Panc1 (cell line): ENCODE measurements at regions not wholly inside any gene's neighbourhood (a gene's known extent, or its start where the extent isn't known, plus 50 kb on each side); places are given as distances from the start of the nearest gene placed in this dataset.

Experiments used
- ATAC-seq: fragments of 200-7000 bp; cut with Tn5 transposase; 2 replicates; pipeline ENCODE4 v1.9.1; 2020; ENCODE audit warnings: mild to moderate bottlenecking, moderate library complexity
- BruUV-seq: library from RNA; stranded (reverse); fragments of 400-500 nt; replicated peaks from 2 replicates; lab custom pipeline; 2021; lab: Mats Ljungman, UMichigan
- CTCF ChIA-PET: fragments of 300-600 bp; sonication (Branson Sonifier 250); formaldehyde crosslinking; loops from one replicate; lab custom pipeline; 2022; ENCODE audit warnings: antibody characterized with exemption; lab: Charles Lee
- POLR2A ChIA-PET: fragments of 300-600 bp; sonication (Branson Sonifier 250); formaldehyde crosslinking; loops from one replicate; lab custom pipeline; 2022; ENCODE audit warnings: antibody characterized with exemption; lab: Charles Lee
- DNase-seq: peaks from one replicate; pipeline ENCODE4 v3.0.0-alpha.2; 2010; ENCODE audit warnings: low read depth, low spot score
- H3K27ac ChIP-seq: 2 replicates; pipeline ENCODE4 v1.5.1; 2011; ENCODE audit warnings: mild to moderate bottlenecking, low read length, inconsistent platforms
- H3K27me3 ChIP-seq: fragments of 200-500 bp; sonication (Bioruptor generic); 2 replicates; pipeline ENCODE4 v1.6.0; 2014; ENCODE audit warnings: low read length, inconsistent platforms; ENCODE audit not compliant: control insufficient read depth, insufficient read depth
- H3K36me3 ChIP-seq: fragments of 200-500 bp; sonication (Bioruptor generic); 2 replicates; pipeline ENCODE4 v1.5.1; 2014; ENCODE audit warnings: inconsistent platforms, mild to moderate bottlenecking, low read length, moderate library complexity; ENCODE audit not compliant: control insufficient read depth, insufficient read depth
- H3K4me1 ChIP-seq: 2 replicates; pipeline ENCODE4 v1.5.1; 2011; ENCODE audit warnings: inconsistent platforms, mild to moderate bottlenecking, low read length, moderate library complexity; ENCODE audit not compliant: control insufficient read depth, insufficient read depth
- H3K4me3 ChIP-seq, 2 experiments: 2 replicates each; pipeline ENCODE4 v1.5.1; 2011 to 2012; ENCODE audit warnings: low read depth in 2 of 2, low read length in 2 of 2, mild to moderate bottlenecking in 2 of 2, inconsistent platforms in 1 of 2, moderate library complexity in 1 of 2
- H3K9me3 ChIP-seq: fragments of 200-500 bp; sonication (Bioruptor generic); 2 replicates; pipeline ENCODE4 v1.5.1; 2014; ENCODE audit warnings: low read depth, mild to moderate bottlenecking, inconsistent platforms, low read length, moderate library complexity; ENCODE audit not compliant: control insufficient read depth, insufficient read depth
- POLR2AphosphoS5 ChIP-seq: IDR thresholded peaks from 2 replicates; pipeline ENCODE4 v1.6.1; 2012; ENCODE audit warnings: mild to moderate bottlenecking, low read depth, low read length, moderate library complexity
- SIN3A ChIP-seq: IDR thresholded peaks from 2 replicates; pipeline ENCODE4 v1.6.1; 2012; ENCODE audit warnings: low read depth, mild to moderate bottlenecking, low read length, moderate library complexity, borderline replicate concordance; ENCODE audit not compliant: insufficient read depth
- TCF7L2 ChIP-seq: IDR thresholded peaks from 2 replicates; pipeline ENCODE4 v1.6.1; 2011; ENCODE audit warnings: mild to moderate bottlenecking, low read depth, low read length, inconsistent platforms
- in situ Hi-C: cut with HindIII; loops from 2 replicates; pipeline ENCODE4 v1.10.0; 2016; ENCODE audit warnings: low sequenced_read_pairs, low pct_unique_long_range_greater_than_20kb
- intact Hi-C: fragments of 100-400 bp; cut with micrococcal nuclease; formaldehyde crosslinking; loops from one replicate; pipeline ENCODE4 v1.10.0; 2022; ENCODE audit not compliant: unreplicated experiment
- TF ChIP-seq, protein P1 (sequence below), 2 experiments: IDR thresholded peaks; 2 replicates each; pipeline ENCODE4 v1.6.1; 2011 to 2012; ENCODE audit warnings: low read depth in 2 of 2, control low read depth in 1 of 2, low read length in 1 of 2, mild to moderate bottlenecking in 1 of 2, moderate library complexity in 1 of 2; ENCODE audit not compliant: insufficient read depth in 1 of 2
- TF ChIP-seq, protein P2 (sequence below): fragments of 450-650 bp; IDR thresholded peaks from 2 replicates; pipeline ENCODE4 v1.5.1; 2017; ENCODE audit warnings: mild to moderate bottlenecking

DNA sequence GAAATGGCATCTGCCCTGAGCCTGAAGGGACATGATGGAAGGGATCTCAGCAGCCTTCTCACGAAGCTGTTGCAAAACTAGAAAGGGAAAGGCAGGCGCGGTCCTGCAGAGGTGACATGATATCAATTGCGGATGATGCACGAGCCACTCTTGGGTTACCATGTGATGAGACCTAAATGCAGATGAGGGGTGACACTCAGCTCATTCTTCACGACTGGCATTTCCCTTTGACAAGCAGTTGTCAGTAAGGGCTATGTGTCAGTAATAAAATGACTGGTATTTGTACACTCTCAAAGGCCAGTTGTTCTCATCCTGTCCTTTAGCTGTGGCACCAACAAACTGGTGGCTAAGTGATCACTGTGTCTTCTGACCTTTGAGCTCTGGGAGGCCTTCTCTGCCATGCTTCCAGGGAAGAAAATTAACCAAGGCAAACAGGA, 273.6 kb downstream of the ETAA1 start:
- H3K27me3 ChIP-seq: no peaks in the 10 kb centered on the region
- H3K9me3 ChIP-seq: no peaks in the 10 kb centered on the region
- H3K36me3 ChIP-seq: no peaks in the 10 kb centered on the region
- no peak overlapping the region for H3K4me3 ChIP-seq
- intact Hi-C loops (no loop called here), in situ Hi-C loops (no loop called here)
- H3K27ac ChIP-seq: no peak overlapping the region
- ChIA-PET POLR2A (no interaction called here), CTCF (no interaction called here)
- ATAC-seq: no peak
- BruUV-seq: no TSS peak
- no peak for DNase-seq
- H3K4me1 ChIP-seq: no peaks in the 10 kb centered on the region
- TF ChIP-seq, protein P1, sequence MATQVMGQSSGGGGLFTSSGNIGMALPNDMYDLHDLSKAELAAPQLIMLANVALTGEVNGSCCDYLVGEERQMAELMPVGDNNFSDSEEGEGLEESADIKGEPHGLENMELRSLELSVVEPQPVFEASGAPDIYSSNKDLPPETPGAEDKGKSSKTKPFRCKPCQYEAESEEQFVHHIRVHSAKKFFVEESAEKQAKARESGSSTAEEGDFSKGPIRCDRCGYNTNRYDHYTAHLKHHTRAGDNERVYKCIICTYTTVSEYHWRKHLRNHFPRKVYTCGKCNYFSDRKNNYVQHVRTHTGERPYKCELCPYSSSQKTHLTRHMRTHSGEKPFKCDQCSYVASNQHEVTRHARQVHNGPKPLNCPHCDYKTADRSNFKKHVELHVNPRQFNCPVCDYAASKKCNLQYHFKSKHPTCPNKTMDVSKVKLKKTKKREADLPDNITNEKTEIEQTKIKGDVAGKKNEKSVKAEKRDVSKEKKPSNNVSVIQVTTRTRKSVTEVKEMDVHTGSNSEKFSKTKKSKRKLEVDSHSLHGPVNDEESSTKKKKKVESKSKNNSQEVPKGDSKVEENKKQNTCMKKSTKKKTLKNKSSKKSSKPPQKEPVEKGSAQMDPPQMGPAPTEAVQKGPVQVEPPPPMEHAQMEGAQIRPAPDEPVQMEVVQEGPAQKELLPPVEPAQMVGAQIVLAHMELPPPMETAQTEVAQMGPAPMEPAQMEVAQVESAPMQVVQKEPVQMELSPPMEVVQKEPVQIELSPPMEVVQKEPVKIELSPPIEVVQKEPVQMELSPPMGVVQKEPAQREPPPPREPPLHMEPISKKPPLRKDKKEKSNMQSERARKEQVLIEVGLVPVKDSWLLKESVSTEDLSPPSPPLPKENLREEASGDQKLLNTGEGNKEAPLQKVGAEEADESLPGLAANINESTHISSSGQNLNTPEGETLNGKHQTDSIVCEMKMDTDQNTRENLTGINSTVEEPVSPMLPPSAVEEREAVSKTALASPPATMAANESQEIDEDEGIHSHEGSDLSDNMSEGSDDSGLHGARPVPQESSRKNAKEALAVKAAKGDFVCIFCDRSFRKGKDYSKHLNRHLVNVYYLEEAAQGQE (IDR thresholded peaks at IDR 0.05; ENCODE audit: insufficient read depth in 1 of 2, low read depth in 2 of 2, low read length in 1 of 2): no peak
- TF ChIP-seq SIN3A: no peak
- TF ChIP-seq POLR2AphosphoS5: no peak
- no peak for TF ChIP-seq TCF7L2
- TF ChIP-seq, protein P2, sequence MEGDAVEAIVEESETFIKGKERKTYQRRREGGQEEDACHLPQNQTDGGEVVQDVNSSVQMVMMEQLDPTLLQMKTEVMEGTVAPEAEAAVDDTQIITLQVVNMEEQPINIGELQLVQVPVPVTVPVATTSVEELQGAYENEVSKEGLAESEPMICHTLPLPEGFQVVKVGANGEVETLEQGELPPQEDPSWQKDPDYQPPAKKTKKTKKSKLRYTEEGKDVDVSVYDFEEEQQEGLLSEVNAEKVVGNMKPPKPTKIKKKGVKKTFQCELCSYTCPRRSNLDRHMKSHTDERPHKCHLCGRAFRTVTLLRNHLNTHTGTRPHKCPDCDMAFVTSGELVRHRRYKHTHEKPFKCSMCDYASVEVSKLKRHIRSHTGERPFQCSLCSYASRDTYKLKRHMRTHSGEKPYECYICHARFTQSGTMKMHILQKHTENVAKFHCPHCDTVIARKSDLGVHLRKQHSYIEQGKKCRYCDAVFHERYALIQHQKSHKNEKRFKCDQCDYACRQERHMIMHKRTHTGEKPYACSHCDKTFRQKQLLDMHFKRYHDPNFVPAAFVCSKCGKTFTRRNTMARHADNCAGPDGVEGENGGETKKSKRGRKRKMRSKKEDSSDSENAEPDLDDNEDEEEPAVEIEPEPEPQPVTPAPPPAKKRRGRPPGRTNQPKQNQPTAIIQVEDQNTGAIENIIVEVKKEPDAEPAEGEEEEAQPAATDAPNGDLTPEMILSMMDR: no peak

DNA sequence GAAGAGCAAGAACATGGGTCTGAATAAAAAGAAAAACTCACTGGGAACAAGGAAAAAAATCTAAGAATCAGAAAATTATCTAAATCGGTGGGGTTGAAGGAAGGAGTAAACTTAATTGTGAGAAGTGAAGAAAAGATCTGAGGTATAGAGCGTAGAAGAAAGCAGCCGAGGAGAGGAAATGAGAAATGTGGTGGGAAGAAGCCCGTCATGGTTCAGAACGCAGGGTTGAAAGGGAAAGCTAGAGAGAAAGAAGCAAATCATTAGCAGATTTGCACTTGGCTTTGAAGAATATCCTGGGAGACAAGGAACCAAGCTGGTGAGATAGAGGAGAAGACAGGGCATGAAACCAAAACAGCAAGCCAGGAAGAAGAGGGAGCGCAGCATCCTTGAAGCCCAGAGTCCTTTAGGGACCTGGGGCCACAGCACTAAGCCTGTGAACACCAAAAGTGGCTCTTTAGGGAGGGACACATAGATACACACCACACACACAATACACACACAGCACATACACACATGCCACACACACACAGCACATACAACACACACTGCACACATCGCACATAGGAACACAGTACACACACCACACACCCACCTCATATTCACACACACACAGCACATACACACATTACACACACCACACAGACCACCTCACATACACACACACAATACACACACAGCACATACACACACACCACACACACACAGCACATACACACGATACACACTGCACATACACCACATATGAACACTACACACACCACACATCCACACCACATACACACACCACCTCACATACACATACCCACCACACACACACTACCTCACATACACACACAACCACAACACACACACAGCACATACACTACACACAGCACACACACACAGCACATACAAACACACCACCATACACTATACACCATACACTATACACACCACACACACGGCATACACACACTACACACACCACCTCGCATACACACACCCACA, 274.6 kb downstream of the ETAA1 start:
- ATAC-seq (no peak), DNase-seq (no peak)
- H3K4me1 ChIP-seq: no peaks in the 10 kb centered on the region
- TF ChIP-seq TCF7L2: no peak
- TF ChIP-seq, protein P2: no peak
- no peak for TF ChIP-seq POLR2AphosphoS5
- TF ChIP-seq, protein P1 (IDR thresholded peaks at IDR 0.05; ENCODE audit: insufficient read depth in 1 of 2, low read depth in 2 of 2, low read length in 1 of 2): no peak
- TF ChIP-seq SIN3A: no peak
- BruUV-seq: no TSS peak
- in situ Hi-C loops: no loop called here
- no peak overlapping the region for H3K27ac ChIP-seq
- H3K4me3 ChIP-seq: no peak overlapping the region
- H3K36me3 ChIP-seq: no peaks in the 10 kb centered on the region
- POLR2A ChIA-PET: no interaction called here
- CTCF ChIA-PET: no interaction called here
- H3K9me3 ChIP-seq: no peaks in the 10 kb centered on the region
- intact Hi-C loops: no loop called here
- H3K27me3 ChIP-seq: no peaks in the 10 kb centered on the region
